ENCODE measurements at regions not wholly inside any gene's neighbourhood (a gene's known extent, or its start where the extent isn't known, plus 50 kb on each side); places are given as distances from the start of the nearest gene placed in this dataset.
A peak's percentile ranks its signal among the peaks of the same experiment; 100 is the strongest.
"Not testable (repeated sequence)": the region's sequence is repeated elsewhere in the genome, so short reads cannot be mapped to it uniquely, and the experiment has no call there.

DNA sequence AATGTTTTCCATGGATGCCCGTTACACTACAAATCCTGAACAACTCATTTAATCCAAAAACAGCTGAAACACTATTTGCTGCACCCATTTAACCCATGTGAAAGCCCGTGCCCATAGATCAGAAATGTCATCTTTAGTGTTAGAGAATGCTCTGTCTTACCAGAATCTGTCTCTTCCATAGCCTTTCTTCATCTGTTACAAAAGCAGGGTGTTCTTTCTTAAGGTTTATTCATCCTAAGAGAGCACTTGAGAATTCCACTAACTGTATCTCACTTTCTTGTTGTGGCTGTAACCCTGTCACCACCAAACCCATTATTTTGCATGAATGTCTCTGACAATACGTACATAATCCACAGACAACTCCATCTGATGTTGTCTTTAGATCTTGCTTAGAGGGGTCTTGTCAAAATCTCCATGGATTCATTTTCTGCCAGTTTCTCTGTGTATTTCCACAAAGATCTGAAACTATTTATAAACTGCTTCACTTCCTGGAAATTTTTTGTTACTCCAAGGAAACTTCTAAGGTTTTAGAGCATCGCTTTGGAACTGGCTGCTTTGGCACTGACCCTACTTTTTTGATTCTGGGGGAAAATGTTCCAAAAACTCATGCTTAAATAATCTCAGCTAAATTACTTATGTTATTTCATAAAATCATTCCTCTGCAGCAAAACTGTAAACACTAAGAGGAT, 167.8 kb upstream of the CCDC54 start:
- no peak for DNase-seq (ENCODE audit: insufficient read length, low spot score)
- no peak for FAIRE-seq
- no peak for TF ChIP-seq POLR2A (IDR thresholded peaks at IDR 0.05; ENCODE audit: low read depth, low read length)

DNA sequence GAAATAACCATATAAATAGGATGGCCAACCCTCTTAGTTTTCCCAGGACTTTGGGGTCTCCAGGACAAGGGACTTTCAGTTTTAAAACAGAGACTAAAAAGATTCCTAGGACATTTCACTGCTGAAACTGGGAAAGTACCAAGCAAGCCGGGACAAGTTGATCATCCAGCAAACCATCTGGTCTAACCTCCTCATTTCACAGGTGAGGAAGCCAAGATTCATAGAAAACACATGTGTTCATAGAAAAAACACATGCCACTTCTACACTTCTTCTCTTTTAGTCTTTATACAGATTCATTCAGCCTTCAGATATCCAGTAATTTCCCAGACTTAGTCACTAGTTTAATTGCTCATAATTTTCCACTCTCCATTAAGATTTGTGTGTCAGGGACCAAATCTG, 165.6 kb upstream of the CCDC54 start:
- DNase-seq (ENCODE audit: insufficient read length, low spot score) (no peak), FAIRE-seq (no peak)
- no peak for TF ChIP-seq POLR2A (IDR thresholded peaks at IDR 0.05; ENCODE audit: low read depth, low read length)

DNA sequence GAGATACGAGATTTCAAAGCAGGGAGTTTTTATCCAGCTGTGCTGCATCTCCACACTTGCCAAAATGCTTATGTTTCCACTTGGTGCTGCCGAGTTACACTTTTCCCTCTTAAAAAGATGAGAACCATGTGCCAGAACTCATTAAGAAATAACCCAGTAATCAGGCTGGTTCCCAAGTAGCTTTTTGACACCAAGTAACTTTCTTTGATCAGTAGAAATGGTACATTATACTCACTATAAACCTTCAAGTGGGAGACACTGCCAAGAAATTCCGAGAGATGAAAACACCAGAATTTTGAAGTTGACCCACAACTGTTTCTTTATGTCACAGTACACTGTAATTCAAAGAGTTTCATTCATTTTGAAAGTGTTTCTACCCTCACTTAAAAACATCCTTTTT, 164.6 kb upstream of the CCDC54 start:
- DNase-seq (ENCODE audit: insufficient read length, low spot score) (no peak), FAIRE-seq (no peak)
- no peak for TF ChIP-seq POLR2A (IDR thresholded peaks at IDR 0.05; ENCODE audit: low read depth, low read length)

DNA sequence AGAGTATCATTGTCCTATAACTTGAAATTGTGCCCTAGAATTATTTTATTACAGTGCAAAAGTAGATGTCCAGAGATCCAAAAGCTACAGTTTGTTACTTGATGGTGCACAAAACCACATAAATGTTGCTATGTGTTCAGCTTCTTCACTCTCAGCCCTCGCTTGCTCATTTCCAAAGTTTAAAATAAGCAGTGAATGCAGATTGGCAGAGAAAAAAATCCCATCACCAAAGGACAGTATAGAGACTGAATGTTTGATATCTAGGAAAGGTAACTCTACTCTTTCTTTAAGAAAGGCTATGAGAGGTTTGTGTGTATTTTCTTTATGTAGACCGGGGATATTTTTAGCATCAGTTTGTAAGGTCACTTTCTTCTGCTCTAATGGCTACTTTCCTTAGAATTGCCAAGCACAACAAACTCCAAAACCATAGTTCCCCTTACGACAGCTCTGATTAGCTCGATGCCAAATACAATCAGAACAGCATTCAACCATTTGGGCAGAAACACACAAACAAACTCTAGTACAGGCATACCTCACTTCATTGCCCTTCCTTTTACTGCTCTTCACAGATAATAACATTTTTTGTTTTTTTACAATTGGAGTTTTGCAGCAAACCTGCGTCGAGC, 164.1 kb upstream of the CCDC54 start:
- TF ChIP-seq POLR2A (IDR thresholded peaks at IDR 0.05; ENCODE audit: low read depth, low read length) = no peak
- DNase-seq (ENCODE audit: insufficient read length, low spot score) = no peak
- no peak for FAIRE-seq

DNA sequence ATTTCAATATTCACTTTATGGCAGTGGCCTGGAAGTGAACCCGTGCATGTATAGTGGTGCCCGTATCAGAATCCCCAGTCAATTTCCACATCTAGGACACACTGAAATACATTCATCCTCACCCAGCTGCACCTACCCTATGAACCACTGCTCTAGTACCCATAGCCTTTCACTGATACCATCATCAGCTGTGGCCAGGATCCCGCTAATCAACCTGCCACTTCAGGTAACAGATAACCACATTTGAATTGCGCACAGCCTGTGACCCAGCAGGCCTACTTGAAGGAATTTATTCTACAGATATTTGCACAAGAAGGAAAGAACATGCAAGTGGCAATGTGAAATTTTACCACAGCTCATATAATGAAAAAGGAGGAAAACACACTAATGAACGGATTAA, 161.0 kb upstream of the CCDC54 start:
- TF ChIP-seq POLR2A (IDR thresholded peaks at IDR 0.05; ENCODE audit: low read depth, low read length) = no peak
- no peak for FAIRE-seq
- DNase-seq (ENCODE audit: insufficient read length, low spot score) = no peak

DNA sequence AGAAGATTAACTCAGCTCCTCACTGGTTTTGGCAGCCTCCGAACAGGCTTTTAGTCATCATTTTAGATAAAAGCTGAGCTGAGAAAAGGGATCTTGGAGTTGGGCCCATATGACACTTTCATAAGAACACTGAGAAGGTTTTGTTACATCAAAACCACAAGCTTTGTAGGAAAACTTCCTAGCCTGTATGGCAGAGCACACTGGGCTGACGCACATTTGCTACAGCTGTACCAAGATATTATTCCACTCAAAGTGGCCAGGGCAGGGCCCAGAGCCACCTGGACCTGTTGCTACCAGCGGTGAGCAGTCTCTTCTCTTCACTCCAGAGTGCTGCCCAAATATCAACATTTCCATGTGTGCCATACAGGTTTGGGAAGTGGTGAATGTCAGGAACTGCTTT, 160.5 kb upstream of the CCDC54 start:
- no peak for DNase-seq (ENCODE audit: insufficient read length, low spot score)
- no peak for TF ChIP-seq POLR2A (IDR thresholded peaks at IDR 0.05; ENCODE audit: low read depth, low read length)
- FAIRE-seq = peak; percentile 97

DNA sequence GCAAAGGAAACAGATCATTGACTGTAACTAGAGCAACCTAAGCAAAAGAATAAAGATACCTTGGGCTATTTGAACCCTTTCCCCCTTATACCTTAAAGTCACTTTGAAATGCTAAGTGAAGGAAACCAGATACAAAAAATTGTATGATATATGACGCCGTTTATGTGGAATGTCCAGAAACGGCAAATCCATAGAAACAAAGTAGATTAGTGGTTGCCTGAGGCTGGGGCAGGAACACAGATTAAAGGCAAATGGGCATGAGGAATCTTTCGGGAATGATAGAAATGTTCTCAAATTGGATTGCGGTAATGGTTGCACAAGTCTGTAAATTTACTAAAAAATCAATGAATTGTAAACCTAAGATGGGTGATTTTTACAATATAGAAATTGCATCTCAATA, 160.1 kb upstream of the CCDC54 start:
- FAIRE-seq (peak; percentile 74), DNase-seq (ENCODE audit: insufficient read length, low spot score) (no peak)
- no peak for TF ChIP-seq POLR2A (IDR thresholded peaks at IDR 0.05; ENCODE audit: low read depth, low read length)

DNA sequence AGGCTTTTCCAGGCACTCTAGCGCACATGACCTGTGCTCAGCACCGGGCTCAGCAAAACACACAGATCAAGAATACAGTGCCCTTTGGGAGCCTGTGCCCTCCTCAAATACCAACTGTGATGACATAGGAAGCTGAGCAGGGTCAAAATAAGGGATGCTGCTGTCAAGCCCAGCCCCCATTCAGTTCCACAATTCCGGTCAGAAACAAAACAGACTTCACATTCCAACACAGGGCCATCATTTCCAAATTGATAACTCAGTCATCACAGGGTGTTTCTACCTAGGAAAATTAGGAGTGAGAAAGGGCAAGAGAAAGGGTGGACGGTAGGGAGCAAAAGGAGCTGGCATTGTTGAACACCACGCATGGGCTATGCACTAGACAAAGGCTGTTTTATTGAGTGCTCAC, 158.4 kb upstream of the CCDC54 start:
- TF ChIP-seq POLR2A (IDR thresholded peaks at IDR 0.05; ENCODE audit: low read depth, low read length) = no peak
- DNase-seq (ENCODE audit: insufficient read length, low spot score) (no peak), FAIRE-seq (no peak)

DNA sequence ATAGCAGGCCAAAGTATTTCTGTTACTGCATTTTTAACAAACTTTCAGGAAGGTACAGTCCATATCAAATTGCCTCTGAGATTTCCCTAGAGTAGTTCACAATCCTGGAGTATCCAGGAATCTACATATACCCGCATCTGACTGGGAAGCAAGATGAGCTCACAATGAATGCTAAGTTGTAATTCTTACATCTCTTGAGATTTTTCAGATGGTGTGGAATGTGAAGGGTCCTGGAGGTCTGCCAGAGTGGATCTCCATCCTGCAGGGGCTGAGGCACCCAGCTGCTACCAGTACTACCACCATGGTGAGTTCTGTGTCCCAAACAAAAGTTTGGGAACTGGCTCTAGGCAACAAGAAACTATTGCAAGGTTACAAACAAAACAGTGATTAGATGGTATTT, 156.7 kb upstream of the CCDC54 start:
- no peak for TF ChIP-seq POLR2A (IDR thresholded peaks at IDR 0.05; ENCODE audit: low read depth, low read length)
- DNase-seq (ENCODE audit: insufficient read length, low spot score) = no peak
- FAIRE-seq = no peak

DNA sequence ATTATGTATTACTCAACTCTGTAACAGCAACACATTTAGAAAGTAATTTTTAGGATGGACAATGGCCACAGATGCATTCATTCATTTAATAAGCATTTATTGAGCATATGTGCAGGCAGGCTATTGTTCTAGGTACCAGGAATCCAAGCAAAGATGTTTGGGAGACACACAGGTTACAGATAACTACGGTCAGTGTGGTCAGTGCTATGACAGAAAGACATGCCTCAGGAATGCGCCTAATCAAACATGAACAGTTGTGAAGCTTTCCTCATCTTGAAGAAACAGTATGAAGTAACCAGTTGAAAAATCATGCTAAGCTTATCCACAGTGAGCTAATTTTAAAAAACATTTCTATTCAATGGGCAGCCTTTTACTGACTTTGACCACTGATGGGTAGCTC, 155.4 kb upstream of the CCDC54 start:
- no peak for TF ChIP-seq POLR2A (IDR thresholded peaks at IDR 0.05; ENCODE audit: low read depth, low read length)
- FAIRE-seq (peak; percentile 78), DNase-seq (ENCODE audit: insufficient read length, low spot score) (no peak)

DNA sequence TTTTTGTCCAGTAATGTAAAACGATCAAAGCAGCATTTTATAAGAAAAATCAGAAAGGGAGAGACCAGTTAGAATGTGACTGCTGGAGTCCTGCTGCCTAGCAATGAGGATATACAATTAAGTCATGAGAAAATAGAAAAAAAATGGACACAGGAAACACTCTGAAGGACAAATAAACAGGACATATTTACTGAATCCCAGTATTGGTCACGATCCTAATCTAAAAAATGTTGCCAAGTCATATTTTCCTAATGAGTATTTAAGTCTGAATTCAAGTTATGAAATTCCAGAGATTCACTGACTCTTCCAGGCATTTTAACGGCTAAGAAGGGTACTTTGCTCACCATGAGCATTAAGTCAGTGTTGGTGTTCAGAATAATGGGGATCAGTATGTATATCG, 154.3 kb upstream of the CCDC54 start:
- DNase-seq (ENCODE audit: insufficient read length, low spot score) (no peak), FAIRE-seq (peak; percentile 82)
- TF ChIP-seq POLR2A (IDR thresholded peaks at IDR 0.05; ENCODE audit: low read depth, low read length) = no peak

DNA sequence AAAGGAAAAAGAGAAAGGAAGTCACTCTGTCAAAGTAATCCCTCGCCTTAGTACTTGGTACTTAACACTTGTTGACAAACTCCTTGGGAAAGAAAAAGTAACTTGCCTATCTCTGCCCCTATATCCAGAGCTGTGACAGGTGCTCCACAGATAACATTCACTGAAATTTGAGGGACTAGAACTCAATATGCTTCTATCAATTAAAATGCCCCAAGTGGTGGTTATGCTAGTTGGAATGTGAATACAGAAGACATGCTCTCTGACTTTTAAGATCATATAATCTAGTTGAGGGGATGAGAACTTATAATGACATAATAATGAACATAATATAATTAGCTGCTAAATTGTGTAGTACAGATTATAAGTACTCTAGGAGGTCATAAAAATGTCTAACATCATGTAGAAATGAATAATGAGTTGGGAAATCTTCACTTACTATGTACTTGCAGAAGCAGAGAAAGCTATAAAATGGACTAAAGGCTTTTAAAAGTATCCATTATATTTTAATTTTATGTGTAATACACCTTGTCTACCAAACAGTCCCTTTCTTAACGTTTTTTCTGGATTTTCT, 153.1 kb upstream of the CCDC54 start:
- no peak for DNase-seq (ENCODE audit: insufficient read length, low spot score)
- no peak for TF ChIP-seq POLR2A (IDR thresholded peaks at IDR 0.05; ENCODE audit: low read depth, low read length)
- peak; percentile 65 for FAIRE-seq

DNA sequence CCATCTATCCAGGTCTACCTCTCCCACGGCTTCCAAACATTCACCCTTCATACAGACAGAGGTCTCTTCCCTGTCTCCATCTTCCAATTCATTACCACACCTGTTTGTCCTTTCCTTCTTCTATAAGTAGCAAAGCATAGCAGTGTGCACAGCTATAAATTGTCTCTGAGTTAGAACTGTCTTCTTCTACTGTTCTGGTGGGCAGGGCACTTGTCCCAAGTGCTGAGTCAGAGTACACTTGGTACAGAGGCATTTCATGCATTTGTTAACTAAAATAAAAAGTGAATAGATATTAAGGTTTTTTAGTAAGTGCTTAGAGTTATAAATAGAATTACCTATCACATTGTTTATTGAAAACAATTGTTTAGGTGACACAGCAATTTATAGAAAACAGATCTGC, 150.1 kb upstream of the CCDC54 start:
- FAIRE-seq = peak; percentile 80
- TF ChIP-seq POLR2A (IDR thresholded peaks at IDR 0.05; ENCODE audit: low read depth, low read length) = no peak
- no peak for DNase-seq (ENCODE audit: insufficient read length, low spot score)

DNA sequence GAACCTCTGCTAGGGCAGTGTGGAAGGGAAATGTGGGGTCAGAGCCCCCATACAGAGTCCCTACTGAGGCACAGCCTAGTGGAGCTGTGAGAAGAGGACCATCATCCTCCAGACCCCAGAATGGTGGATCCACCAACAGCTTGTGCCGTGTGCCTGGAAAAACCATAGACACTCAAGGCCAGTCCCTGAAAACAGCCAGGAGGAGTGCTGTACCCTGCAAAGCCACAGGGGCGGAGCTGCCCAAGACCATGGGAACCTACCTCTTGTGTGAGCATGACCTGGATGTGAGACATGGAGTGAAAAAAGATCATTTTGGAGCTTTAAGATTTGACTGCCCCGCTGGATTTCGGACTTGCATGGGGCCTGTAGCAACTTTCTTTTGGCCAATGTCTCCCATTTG, 143.4 kb upstream of the CCDC54 start:
- not testable (repeated sequence) for DNase-seq (ENCODE audit: insufficient read length, low spot score); FAIRE-seq
